ENCODE measurements at regions not wholly inside any gene's neighbourhood (a gene's known extent, or its start where the extent isn't known, plus 50 kb on each side); places are given as distances from the start of the nearest gene placed in this dataset.

GRCh38 chr5:108531367-108532128, 149.7 kb upstream of the FBXL17 start:
- Histone ChIP-seq H3K4me3 (ENCODE audit: low read length in 2 of 2) (no peak overlapping the region), H3K4me1 (ENCODE audit: control insufficient read depth, insufficient read depth, low read length) (no peaks in the 10 kb centered on the region), H3K36me3 (ENCODE audit: control insufficient read depth in 2 of 2, insufficient read depth in 2 of 2, low read length in 2 of 2) (no peaks in the 10 kb centered on the region), H3K27ac (ENCODE audit: low read length) (no peak overlapping the region), H3K27me3 (ENCODE audit: control insufficient read depth in 1 of 2, insufficient read depth in 2 of 2, low read length in 2 of 2) (no peaks in the 10 kb centered on the region), H3K9ac (ENCODE audit: low read length in 2 of 2) (no peak overlapping the region), H3K9me3 (ENCODE audit: control insufficient read depth in 2 of 2, low read length in 2 of 2) (no peaks in the 10 kb centered on the region)

- H3K9ac ChIP-seq (ENCODE audit: low read length in 2 of 2) = no peak overlapping the region
- H3K27me3 ChIP-seq (ENCODE audit: control insufficient read depth in 1 of 2, insufficient read depth in 2 of 2, low read length in 2 of 2) = no peaks in the 10 kb centered on the region
- H3K9me3 ChIP-seq (ENCODE audit: control insufficient read depth in 2 of 2, low read length in 2 of 2) = no peaks in the 10 kb centered on the region
- no peak overlapping the region for H3K27ac ChIP-seq (ENCODE audit: low read length)
- H3K36me3 ChIP-seq (ENCODE audit: control insufficient read depth in 2 of 2, insufficient read depth in 2 of 2, low read length in 2 of 2) = no peaks in the 10 kb centered on the region
- no peaks in the 10 kb centered on the region for H3K4me1 ChIP-seq (ENCODE audit: control insufficient read depth, insufficient read depth, low read length)
- H3K4me3 ChIP-seq (ENCODE audit: low read length in 2 of 2) = no peak overlapping the region
Observed at GRCh38 chr5:108530706-108531105, 148.8 kb upstream of the FBXL17 start.

DNA sequence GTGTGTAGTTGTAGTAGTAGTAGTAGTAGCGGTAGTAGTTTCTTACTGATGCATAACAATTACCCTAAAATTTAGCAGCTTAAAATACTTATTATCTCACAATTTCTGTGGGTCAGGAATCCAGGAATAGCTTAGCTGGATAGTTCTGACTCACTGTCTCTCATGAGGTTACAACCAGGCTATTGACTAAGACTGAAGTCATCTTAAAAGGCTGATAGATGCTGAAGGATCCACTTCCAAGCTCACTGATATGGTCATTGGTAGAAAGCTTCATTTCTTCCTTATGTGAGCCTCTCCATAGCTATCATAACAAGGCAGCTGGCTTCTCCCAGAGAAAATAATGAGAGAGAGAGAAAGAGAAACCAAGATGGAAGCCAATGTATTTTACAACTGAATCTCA, 147.5 kb upstream of the FBXL17 start:
- Histone ChIP-seq H3K9me3 (ENCODE audit: control insufficient read depth in 2 of 2, low read length in 2 of 2) (no peaks in the 10 kb centered on the region), H3K9ac (ENCODE audit: low read length in 2 of 2) (no peak overlapping the region), H3K27ac (ENCODE audit: low read length) (no peak overlapping the region), H3K36me3 (ENCODE audit: control insufficient read depth in 2 of 2, insufficient read depth in 2 of 2, low read length in 2 of 2) (no peaks in the 10 kb centered on the region), H3K4me3 (ENCODE audit: low read length in 2 of 2) (no peak overlapping the region), H3K4me1 (ENCODE audit: control insufficient read depth, insufficient read depth, low read length) (no peaks in the 10 kb centered on the region), H3K27me3 (ENCODE audit: control insufficient read depth in 1 of 2, insufficient read depth in 2 of 2, low read length in 2 of 2) (no peaks in the 10 kb centered on the region)

GRCh38 chr5:108528655-108529054, 146.8 kb upstream of the FBXL17 start:
- Histone ChIP-seq H3K9me3 (ENCODE audit: control insufficient read depth in 2 of 2, low read length in 2 of 2) (no peaks in the 10 kb centered on the region), H3K9ac (ENCODE audit: low read length in 2 of 2) (no peak overlapping the region), H3K27me3 (ENCODE audit: control insufficient read depth in 1 of 2, insufficient read depth in 2 of 2, low read length in 2 of 2) (no peaks in the 10 kb centered on the region)

GRCh38 chr5:108524564-108524963, 142.7 kb upstream of the FBXL17 start:
- no peaks in the 10 kb centered on the region for H3K36me3 ChIP-seq (ENCODE audit: control insufficient read depth in 2 of 2, insufficient read depth in 2 of 2, low read length in 2 of 2)
- H3K4me1 ChIP-seq (ENCODE audit: control insufficient read depth, insufficient read depth, low read length) = no peaks in the 10 kb centered on the region
- no peak overlapping the region for H3K4me3 ChIP-seq (ENCODE audit: low read length in 2 of 2)
- H3K27me3 ChIP-seq (ENCODE audit: control insufficient read depth in 1 of 2, insufficient read depth in 2 of 2, low read length in 2 of 2) = no peaks in the 10 kb centered on the region
- no peak overlapping the region for H3K9ac ChIP-seq (ENCODE audit: low read length in 2 of 2)
- H3K27ac ChIP-seq (ENCODE audit: low read length) = no peak overlapping the region
- no peaks in the 10 kb centered on the region for H3K9me3 ChIP-seq (ENCODE audit: control insufficient read depth in 2 of 2, low read length in 2 of 2)

More at GRCh38 chr5:108528655-108529054, 146.8 kb upstream of the FBXL17 start:
- H3K4me1 ChIP-seq (ENCODE audit: control insufficient read depth, insufficient read depth, low read length) = no peaks in the 10 kb centered on the region
- no peak overlapping the region for H3K27ac ChIP-seq (ENCODE audit: low read length)
- no peak overlapping the region for H3K4me3 ChIP-seq (ENCODE audit: low read length in 2 of 2)
- H3K36me3 ChIP-seq (ENCODE audit: control insufficient read depth in 2 of 2, insufficient read depth in 2 of 2, low read length in 2 of 2) = no peaks in the 10 kb centered on the region

- H3K9me3 ChIP-seq (ENCODE audit: control insufficient read depth in 2 of 2, low read length in 2 of 2) = no peaks in the 10 kb centered on the region
- no peaks in the 10 kb centered on the region for H3K27me3 ChIP-seq (ENCODE audit: control insufficient read depth in 1 of 2, insufficient read depth in 2 of 2, low read length in 2 of 2)
- H3K4me1 ChIP-seq (ENCODE audit: control insufficient read depth, insufficient read depth, low read length) = no peaks in the 10 kb centered on the region
- H3K4me3 ChIP-seq (ENCODE audit: low read length in 2 of 2) = no peak overlapping the region
- no peak overlapping the region for H3K9ac ChIP-seq (ENCODE audit: low read length in 2 of 2)
- H3K27ac ChIP-seq (ENCODE audit: low read length) = no peak overlapping the region
- H3K36me3 ChIP-seq (ENCODE audit: control insufficient read depth in 2 of 2, insufficient read depth in 2 of 2, low read length in 2 of 2) = no peaks in the 10 kb centered on the region
Observed at GRCh38 chr5:108523360-108523759, 141.5 kb upstream of the FBXL17 start.

DNA sequence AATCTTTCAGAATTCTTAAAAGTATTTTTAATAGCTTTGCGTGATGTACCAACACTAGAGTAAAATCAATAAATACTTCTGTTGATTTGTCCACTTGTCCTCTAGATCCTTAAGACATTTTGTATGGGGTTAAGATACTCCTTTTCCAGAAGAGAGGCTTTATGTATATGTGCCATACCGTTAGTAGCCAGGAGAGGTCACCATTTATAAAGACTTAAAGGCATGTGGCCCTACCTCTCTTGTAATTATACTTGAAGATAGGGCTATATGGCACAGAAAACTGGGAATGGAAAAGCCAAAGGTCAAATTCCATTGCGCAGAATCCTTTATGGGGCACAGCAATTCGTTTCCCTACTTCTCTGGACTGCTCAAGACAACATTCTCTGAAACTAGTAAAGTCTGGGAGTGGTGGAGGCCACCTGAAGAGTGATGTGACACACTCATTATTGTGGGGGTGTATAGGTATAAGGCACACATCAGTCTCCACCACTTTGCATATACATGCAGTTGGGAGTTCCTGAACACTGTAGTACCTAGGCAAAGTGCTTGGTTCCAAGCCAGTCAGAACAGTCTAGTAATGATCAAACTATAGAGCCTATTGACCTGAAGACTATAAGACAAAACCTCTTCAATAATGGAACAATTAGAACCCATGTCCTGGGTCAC, 140.1 kb upstream of the FBXL17 start:
- Histone ChIP-seq H3K9me3 (ENCODE audit: control insufficient read depth in 2 of 2, low read length in 2 of 2) (no peaks in the 10 kb centered on the region), H3K27ac (ENCODE audit: low read length) (no peak overlapping the region), H3K4me3 (ENCODE audit: low read length in 2 of 2) (no peak overlapping the region), H3K27me3 (ENCODE audit: control insufficient read depth in 1 of 2, insufficient read depth in 2 of 2, low read length in 2 of 2) (no peaks in the 10 kb centered on the region), H3K36me3 (ENCODE audit: control insufficient read depth in 2 of 2, insufficient read depth in 2 of 2, low read length in 2 of 2) (no peaks in the 10 kb centered on the region), H3K9ac (ENCODE audit: low read length in 2 of 2) (no peak overlapping the region), H3K4me1 (ENCODE audit: control insufficient read depth, insufficient read depth, low read length) (no peaks in the 10 kb centered on the region)

- Histone ChIP-seq H3K4me1 (ENCODE audit: control insufficient read depth, insufficient read depth, low read length) (no peaks in the 10 kb centered on the region), H3K27me3 (ENCODE audit: control insufficient read depth in 1 of 2, insufficient read depth in 2 of 2, low read length in 2 of 2) (no peaks in the 10 kb centered on the region), H3K36me3 (ENCODE audit: control insufficient read depth in 2 of 2, insufficient read depth in 2 of 2, low read length in 2 of 2) (no peaks in the 10 kb centered on the region), H3K9ac (ENCODE audit: low read length in 2 of 2) (no peak overlapping the region), H3K27ac (ENCODE audit: low read length) (no peak overlapping the region), H3K4me3 (ENCODE audit: low read length in 2 of 2) (no peak overlapping the region), H3K9me3 (ENCODE audit: control insufficient read depth in 2 of 2, low read length in 2 of 2) (no peaks in the 10 kb centered on the region)
Observed at GRCh38 chr5:108521011-108521700, 139.3 kb upstream of the FBXL17 start.

DNA sequence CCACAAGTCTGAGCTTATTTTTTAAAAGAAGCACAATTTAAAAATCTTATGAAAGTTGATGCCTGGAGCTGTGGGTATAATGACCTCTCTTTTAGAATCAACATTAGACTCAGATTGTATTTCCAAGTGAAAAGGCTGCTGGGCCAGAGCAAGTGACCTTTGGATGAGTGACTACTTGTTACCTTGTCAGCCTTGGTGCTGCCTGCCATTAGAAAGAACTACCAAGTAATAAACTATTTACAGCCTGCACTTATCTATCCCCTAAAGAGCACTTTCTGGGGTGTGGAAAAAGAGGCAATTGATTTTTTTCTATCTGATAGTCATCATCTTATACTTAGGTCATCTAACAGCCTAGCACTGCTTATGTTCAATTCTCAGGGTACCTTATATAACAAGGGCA, 134.9 kb upstream of the FBXL17 start:
- Histone ChIP-seq H3K9me3 (ENCODE audit: control insufficient read depth in 2 of 2, low read length in 2 of 2) (no peaks in the 10 kb centered on the region), H3K36me3 (ENCODE audit: control insufficient read depth in 2 of 2, insufficient read depth in 2 of 2, low read length in 2 of 2) (no peaks in the 10 kb centered on the region), H3K27me3 (ENCODE audit: control insufficient read depth in 1 of 2, insufficient read depth in 2 of 2, low read length in 2 of 2) (no peaks in the 10 kb centered on the region), H3K9ac (ENCODE audit: low read length in 2 of 2) (no peak overlapping the region), H3K4me3 (ENCODE audit: low read length in 2 of 2) (no peak overlapping the region), H3K4me1 (ENCODE audit: control insufficient read depth, insufficient read depth, low read length) (no peaks in the 10 kb centered on the region), H3K27ac (ENCODE audit: low read length) (no peak overlapping the region)

DNA sequence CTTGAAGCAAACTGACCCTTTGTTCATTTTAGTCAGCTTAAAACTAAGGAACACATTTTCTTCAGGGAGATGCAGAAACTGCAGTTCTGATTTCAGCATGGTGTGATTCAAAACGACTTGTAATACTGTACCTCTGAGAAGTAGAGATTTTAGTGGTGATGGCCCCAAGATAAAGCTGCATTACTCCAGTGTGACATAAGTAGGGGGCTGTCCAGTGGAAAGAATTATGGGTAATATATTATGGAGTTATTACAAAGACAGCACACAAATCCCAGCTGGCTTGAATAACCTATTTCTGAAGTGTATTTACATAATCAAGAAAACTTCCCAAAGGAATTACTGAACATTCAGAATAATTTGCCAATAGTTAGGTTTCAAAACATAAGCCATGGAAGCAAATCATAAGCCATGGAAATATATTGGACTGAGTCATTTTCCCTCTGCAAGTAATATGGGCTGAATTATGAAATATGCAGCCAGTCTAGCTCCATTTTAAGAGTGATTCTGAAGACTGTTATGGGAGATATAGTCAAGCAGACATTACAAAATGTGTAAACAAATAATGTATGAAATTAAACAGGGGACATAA, 133.7 kb upstream of the FBXL17 start:
- no peaks in the 10 kb centered on the region for H3K9me3 ChIP-seq (ENCODE audit: control insufficient read depth in 2 of 2, low read length in 2 of 2)
- H3K36me3 ChIP-seq (ENCODE audit: control insufficient read depth in 2 of 2, insufficient read depth in 2 of 2, low read length in 2 of 2) = no peaks in the 10 kb centered on the region
- no peak overlapping the region for H3K4me3 ChIP-seq (ENCODE audit: low read length in 2 of 2)
- H3K9ac ChIP-seq (ENCODE audit: low read length in 2 of 2) = no peak overlapping the region
- H3K27ac ChIP-seq (ENCODE audit: low read length) = no peak overlapping the region
- no peaks in the 10 kb centered on the region for H3K4me1 ChIP-seq (ENCODE audit: control insufficient read depth, insufficient read depth, low read length)
- no peaks in the 10 kb centered on the region for H3K27me3 ChIP-seq (ENCODE audit: control insufficient read depth in 1 of 2, insufficient read depth in 2 of 2, low read length in 2 of 2)

Data from stomach smooth muscle (tissue), 2 donors.